Fibroblast of gingiva (primary cell): ENCODE measurements at regions not wholly inside any gene's neighbourhood (a gene's known extent, or its start where the extent isn't known, plus 50 kb on each side); places are given as distances from the start of the nearest gene placed in this dataset.
"Not testable (repeated sequence)": the region's sequence is repeated elsewhere in the genome, so short reads cannot be mapped to it uniquely, and the experiment has no call there.

Source experiments
- DNase-seq: peaks from one replicate; pipeline ENCODE4 v3.0.0-alpha.2; 2011; ENCODE audit warnings: low read depth

GRCh38 chr5:172528440-172528839, 74.1 kb upstream of the SH3PXD2B start:
- DNase-seq = no peak

- no peak for DNase-seq
Measured at GRCh38 chr5:172527559-172527958, 73.2 kb upstream of the SH3PXD2B start.

- DNase-seq = no peak
Measured at GRCh38 chr5:172525996-172526360, 71.7 kb upstream of the SH3PXD2B start.

GRCh38 chr5:172525307-172525995, 71.1 kb upstream of the SH3PXD2B start:
- DNase-seq = no peak

- no peak for DNase-seq
Measured at GRCh38 chr5:172524573-172525021, 70.3 kb upstream of the SH3PXD2B start.

- no peak for DNase-seq
Measured at GRCh38 chr5:172523146-172523745, 68.9 kb upstream of the SH3PXD2B start.

GRCh38 chr5:172521338-172521932, 67.1 kb upstream of the SH3PXD2B start:
- DNase-seq = no peak

GRCh38 chr5:172511952-172512351, 57.6 kb upstream of the SH3PXD2B start:
- no peak for DNase-seq

- no peak for DNase-seq
Measured at GRCh38 chr5:172509405-172509781, 55.1 kb upstream of the SH3PXD2B start.

GRCh38 chr5:172508471-172509404, 54.4 kb upstream of the SH3PXD2B start:
- DNase-seq = no peak

GRCh38 chr5:172507485-172507884, 53.2 kb upstream of the SH3PXD2B start:
- DNase-seq = not testable (repeated sequence)

- no peak for DNase-seq
Measured at GRCh38 chr5:172506921-172507320, 52.6 kb upstream of the SH3PXD2B start.

GRCh38 chr5:172506251-172506650, 51.9 kb upstream of the SH3PXD2B start:
- DNase-seq = no peak

GRCh38 chr5:172505845-172506244, 51.5 kb upstream of the SH3PXD2B start:
- DNase-seq = no peak

- no peak for DNase-seq
Measured at GRCh38 chr5:172505403-172505759, 51.1 kb upstream of the SH3PXD2B start.

- no peak for DNase-seq
Measured at GRCh38 chr5:172504701-172505402, 50.5 kb upstream of the SH3PXD2B start.

GRCh38 chr5:172503925-172504700, 49.8 kb upstream of the SH3PXD2B start:
- DNase-seq = no peak
